Renal cortical epithelial cell (primary cell): ENCODE measurements at regions not wholly inside any gene's neighbourhood (a gene's known extent, or its start where the extent isn't known, plus 50 kb on each side); places are given as distances from the start of the nearest gene placed in this dataset.

ENCODE experiments used
- DNase-seq: peaks from one replicate; pipeline ENCODE4 v3.0.0-alpha.2; 2011; ENCODE audit warnings: low read depth

GRCh38 chr2:146238254-146238966 is 1606.4 kb upstream of the ACVR2A start:
- DNase-seq = no peak

- DNase-seq = no peak
Observed at GRCh38 chr2:146235158-146235557, 1609.7 kb upstream of the ACVR2A start.

GRCh38 chr2:146229508-146230155 is 1615.2 kb upstream of the ACVR2A start:
- DNase-seq = no peak

GRCh38 chr2:146228466-146229058 is 1616.3 kb upstream of the ACVR2A start:
- no peak for DNase-seq

GRCh38 chr2:146228020-146228393 is 1616.8 kb upstream of the ACVR2A start:
- no peak for DNase-seq

- DNase-seq = no peak
Observed at GRCh38 chr2:146227152-146228019, 1617.4 kb upstream of the ACVR2A start.

- DNase-seq = no peak
Observed at GRCh38 chr2:146226077-146226476, 1618.8 kb upstream of the ACVR2A start.

GRCh38 chr2:146221826-146222225 is 1623.0 kb upstream of the ACVR2A start:
- DNase-seq = no peak

GRCh38 chr2:146220957-146221356 is 1623.9 kb upstream of the ACVR2A start:
- no peak for DNase-seq

GRCh38 chr2:146214394-146214929 is 1630.4 kb upstream of the ACVR2A start:
- DNase-seq = peak; percentile 65

- no peak for DNase-seq
Observed at GRCh38 chr2:146213674-146214073, 1631.2 kb upstream of the ACVR2A start.

GRCh38 chr2:146212602-146213001 is 1632.2 kb upstream of the ACVR2A start:
- DNase-seq = no peak

- DNase-seq = no peak
Observed at GRCh38 chr2:146209842-146210275, 1635.0 kb upstream of the ACVR2A start.

- no peak for DNase-seq
Observed at GRCh38 chr2:146207901-146208300, 1636.9 kb upstream of the ACVR2A start.

GRCh38 chr2:146207417-146207816 is 1637.4 kb upstream of the ACVR2A start:
- DNase-seq = no peak

GRCh38 chr2:146203064-146203624 is 1641.7 kb upstream of the ACVR2A start:
- DNase-seq = no peak

GRCh38 chr2:146193619-146194018 is 1651.2 kb upstream of the ACVR2A start:
- DNase-seq = no peak

GRCh38 chr2:146189541-146189940 is 1655.3 kb upstream of the ACVR2A start:
- no peak for DNase-seq

- no peak for DNase-seq
Observed at GRCh38 chr2:146173934-146174333, 1654.0 kb upstream of the ZEB2 start.

GRCh38 chr2:146161256-146161882 is 1641.5 kb upstream of the ZEB2 start:
- DNase-seq = no peak

- no peak for DNase-seq
Observed at GRCh38 chr2:146158072-146158674, 1638.3 kb upstream of the ZEB2 start.
